ENCODE measurements at regions not wholly inside any gene's neighbourhood (a gene's known extent, or its start where the extent isn't known, plus 50 kb on each side); places are given as distances from the start of the nearest gene placed in this dataset.

DNA sequence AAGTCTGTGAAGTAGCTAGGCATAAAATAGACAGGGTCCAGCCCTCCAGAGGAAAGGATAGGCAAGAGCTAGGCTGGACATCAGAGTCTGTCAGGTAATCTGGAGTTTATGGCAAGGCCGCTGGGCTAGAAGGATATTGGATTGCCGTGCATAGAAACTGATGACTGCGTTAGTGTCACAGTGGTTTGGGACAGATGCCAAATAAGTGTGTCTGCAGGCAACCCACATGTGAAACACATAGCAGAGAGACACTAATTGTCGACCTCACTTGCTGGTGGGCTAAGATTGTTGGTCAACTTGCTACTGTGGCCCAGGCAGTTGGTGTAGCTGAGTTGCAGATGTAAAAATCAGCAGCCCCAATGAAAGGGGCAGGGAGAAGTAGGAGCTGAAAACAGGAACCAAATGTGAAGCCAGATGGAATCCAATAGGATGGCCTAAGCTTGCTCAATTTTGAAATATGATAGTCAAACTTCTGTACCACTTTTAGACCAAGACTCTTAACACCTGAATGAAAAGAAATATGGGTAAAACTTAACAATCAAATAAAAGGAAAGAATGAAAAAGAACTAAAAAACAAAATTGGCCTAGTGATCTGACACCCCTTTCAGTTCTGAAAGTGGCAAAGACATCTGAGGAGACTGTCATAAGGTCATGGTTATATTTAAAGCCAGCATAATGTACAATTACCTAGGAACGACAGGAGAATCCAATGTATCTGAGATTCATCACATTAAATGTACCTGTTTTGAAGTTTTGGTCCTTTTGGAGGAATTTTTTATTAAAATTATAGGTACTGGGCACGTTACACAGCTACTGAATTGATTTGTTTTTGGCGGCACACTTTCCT lies 243.3 kb upstream of the ACTBL2 start:
- TF ChIP-seq, protein P1, sequence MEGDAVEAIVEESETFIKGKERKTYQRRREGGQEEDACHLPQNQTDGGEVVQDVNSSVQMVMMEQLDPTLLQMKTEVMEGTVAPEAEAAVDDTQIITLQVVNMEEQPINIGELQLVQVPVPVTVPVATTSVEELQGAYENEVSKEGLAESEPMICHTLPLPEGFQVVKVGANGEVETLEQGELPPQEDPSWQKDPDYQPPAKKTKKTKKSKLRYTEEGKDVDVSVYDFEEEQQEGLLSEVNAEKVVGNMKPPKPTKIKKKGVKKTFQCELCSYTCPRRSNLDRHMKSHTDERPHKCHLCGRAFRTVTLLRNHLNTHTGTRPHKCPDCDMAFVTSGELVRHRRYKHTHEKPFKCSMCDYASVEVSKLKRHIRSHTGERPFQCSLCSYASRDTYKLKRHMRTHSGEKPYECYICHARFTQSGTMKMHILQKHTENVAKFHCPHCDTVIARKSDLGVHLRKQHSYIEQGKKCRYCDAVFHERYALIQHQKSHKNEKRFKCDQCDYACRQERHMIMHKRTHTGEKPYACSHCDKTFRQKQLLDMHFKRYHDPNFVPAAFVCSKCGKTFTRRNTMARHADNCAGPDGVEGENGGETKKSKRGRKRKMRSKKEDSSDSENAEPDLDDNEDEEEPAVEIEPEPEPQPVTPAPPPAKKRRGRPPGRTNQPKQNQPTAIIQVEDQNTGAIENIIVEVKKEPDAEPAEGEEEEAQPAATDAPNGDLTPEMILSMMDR (conservative IDR thresholded peaks at IDR 0.05; ENCODE audit: low read depth, low read length), result no peak
- no peak for TF ChIP-seq EZH2 (IDR thresholded peaks at IDR 0.05; ENCODE audit: borderline replicate concordance, low read depth, low read length, poor library complexity, severe bottlenecking)
